ENCODE measurements at regions not wholly inside any gene's neighbourhood (a gene's known extent, or its start where the extent isn't known, plus 50 kb on each side); places are given as distances from the start of the nearest gene placed in this dataset.

GRCh38 chr22:22351366-22351765, 106.8 kb downstream of the VPREB1 start (continued):
- TF ChIP-seq, protein P1, sequence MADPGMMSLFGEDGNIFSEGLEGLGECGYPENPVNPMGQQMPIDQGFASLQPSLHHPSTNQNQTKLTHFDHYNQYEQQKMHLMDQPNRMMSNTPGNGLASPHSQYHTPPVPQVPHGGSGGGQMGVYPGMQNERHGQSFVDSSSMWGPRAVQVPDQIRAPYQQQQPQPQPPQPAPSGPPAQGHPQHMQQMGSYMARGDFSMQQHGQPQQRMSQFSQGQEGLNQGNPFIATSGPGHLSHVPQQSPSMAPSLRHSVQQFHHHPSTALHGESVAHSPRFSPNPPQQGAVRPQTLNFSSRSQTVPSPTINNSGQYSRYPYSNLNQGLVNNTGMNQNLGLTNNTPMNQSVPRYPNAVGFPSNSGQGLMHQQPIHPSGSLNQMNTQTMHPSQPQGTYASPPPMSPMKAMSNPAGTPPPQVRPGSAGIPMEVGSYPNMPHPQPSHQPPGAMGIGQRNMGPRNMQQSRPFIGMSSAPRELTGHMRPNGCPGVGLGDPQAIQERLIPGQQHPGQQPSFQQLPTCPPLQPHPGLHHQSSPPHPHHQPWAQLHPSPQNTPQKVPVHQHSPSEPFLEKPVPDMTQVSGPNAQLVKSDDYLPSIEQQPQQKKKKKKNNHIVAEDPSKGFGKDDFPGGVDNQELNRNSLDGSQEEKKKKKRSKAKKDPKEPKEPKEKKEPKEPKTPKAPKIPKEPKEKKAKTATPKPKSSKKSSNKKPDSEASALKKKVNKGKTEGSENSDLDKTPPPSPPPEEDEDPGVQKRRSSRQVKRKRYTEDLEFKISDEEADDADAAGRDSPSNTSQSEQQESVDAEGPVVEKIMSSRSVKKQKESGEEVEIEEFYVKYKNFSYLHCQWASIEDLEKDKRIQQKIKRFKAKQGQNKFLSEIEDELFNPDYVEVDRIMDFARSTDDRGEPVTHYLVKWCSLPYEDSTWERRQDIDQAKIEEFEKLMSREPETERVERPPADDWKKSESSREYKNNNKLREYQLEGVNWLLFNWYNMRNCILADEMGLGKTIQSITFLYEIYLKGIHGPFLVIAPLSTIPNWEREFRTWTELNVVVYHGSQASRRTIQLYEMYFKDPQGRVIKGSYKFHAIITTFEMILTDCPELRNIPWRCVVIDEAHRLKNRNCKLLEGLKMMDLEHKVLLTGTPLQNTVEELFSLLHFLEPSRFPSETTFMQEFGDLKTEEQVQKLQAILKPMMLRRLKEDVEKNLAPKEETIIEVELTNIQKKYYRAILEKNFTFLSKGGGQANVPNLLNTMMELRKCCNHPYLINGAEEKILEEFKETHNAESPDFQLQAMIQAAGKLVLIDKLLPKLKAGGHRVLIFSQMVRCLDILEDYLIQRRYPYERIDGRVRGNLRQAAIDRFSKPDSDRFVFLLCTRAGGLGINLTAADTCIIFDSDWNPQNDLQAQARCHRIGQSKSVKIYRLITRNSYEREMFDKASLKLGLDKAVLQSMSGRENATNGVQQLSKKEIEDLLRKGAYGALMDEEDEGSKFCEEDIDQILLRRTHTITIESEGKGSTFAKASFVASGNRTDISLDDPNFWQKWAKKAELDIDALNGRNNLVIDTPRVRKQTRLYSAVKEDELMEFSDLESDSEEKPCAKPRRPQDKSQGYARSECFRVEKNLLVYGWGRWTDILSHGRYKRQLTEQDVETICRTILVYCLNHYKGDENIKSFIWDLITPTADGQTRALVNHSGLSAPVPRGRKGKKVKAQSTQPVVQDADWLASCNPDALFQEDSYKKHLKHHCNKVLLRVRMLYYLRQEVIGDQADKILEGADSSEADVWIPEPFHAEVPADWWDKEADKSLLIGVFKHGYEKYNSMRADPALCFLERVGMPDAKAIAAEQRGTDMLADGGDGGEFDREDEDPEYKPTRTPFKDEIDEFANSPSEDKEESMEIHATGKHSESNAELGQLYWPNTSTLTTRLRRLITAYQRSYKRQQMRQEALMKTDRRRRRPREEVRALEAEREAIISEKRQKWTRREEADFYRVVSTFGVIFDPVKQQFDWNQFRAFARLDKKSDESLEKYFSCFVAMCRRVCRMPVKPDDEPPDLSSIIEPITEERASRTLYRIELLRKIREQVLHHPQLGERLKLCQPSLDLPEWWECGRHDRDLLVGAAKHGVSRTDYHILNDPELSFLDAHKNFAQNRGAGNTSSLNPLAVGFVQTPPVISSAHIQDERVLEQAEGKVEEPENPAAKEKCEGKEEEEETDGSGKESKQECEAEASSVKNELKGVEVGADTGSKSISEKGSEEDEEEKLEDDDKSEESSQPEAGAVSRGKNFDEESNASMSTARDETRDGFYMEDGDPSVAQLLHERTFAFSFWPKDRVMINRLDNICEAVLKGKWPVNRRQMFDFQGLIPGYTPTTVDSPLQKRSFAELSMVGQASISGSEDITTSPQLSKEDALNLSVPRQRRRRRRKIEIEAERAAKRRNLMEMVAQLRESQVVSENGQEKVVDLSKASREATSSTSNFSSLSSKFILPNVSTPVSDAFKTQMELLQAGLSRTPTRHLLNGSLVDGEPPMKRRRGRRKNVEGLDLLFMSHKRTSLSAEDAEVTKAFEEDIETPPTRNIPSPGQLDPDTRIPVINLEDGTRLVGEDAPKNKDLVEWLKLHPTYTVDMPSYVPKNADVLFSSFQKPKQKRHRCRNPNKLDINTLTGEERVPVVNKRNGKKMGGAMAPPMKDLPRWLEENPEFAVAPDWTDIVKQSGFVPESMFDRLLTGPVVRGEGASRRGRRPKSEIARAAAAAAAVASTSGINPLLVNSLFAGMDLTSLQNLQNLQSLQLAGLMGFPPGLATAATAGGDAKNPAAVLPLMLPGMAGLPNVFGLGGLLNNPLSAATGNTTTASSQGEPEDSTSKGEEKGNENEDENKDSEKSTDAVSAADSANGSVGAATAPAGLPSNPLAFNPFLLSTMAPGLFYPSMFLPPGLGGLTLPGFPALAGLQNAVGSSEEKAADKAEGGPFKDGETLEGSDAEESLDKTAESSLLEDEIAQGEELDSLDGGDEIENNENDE (IDR thresholded peaks at IDR 0.05; ENCODE audit: insufficient replicate concordance, low read length): no peak
- no peak for TF ChIP-seq HDAC6 (IDR thresholded peaks at IDR 0.05; ENCODE audit: low read depth, low read length)
- TF ChIP-seq POU5F1 (IDR thresholded peaks at IDR 0.05; ENCODE audit: low read depth, low read length): no peak

Data from H1 (cell line).